H9 (cell line): ENCODE measurements at regions not wholly inside any gene's neighbourhood (a gene's known extent, or its start where the extent isn't known, plus 50 kb on each side); places are given as distances from the start of the nearest gene placed in this dataset.

Experiments
- DNase-seq: peaks from one replicate; pipeline ENCODE4 v3.0.0-alpha.2; 2017
- H2AFZ ChIP-seq: one replicate; pipeline ENCODE4 v1.6.1; 2013; ENCODE audit warnings: mild to moderate bottlenecking, low read length, control low read depth, moderate library complexity
- H2AK5ac ChIP-seq: 2 replicates; pipeline ENCODE4 v1.6.1; 2013; ENCODE audit warnings: low read length, control low read depth, mixed read lengths; ENCODE audit not compliant: insufficient read length
- H2BK120ac ChIP-seq: one replicate; pipeline ENCODE4 v1.6.1; 2013; ENCODE audit warnings: low read depth, mild to moderate bottlenecking, low read length, control low read depth, inconsistent platforms; ENCODE audit not compliant: poor library complexity, severe bottlenecking
- H2BK12ac ChIP-seq: 2 replicates; pipeline ENCODE4 v1.6.1; 2013; ENCODE audit warnings: low read length, control low read depth, mixed read lengths, low read depth; ENCODE audit not compliant: insufficient read length
- H2BK15ac ChIP-seq: 2 replicates; pipeline ENCODE4 v1.6.1; 2013; ENCODE audit warnings: low read depth, low read length, control low read depth
- H2BK20ac ChIP-seq: one replicate; pipeline ENCODE4 v1.6.1; 2013; ENCODE audit warnings: low read depth, mild to moderate bottlenecking, low read length, control low read depth, inconsistent platforms; ENCODE audit not compliant: poor library complexity, severe bottlenecking
- H2BK5ac ChIP-seq: 2 replicates; pipeline ENCODE4 v1.6.1; 2013; ENCODE audit warnings: low read length, control low read depth, mixed read lengths; ENCODE audit not compliant: insufficient read length
- H3K14ac ChIP-seq: 2 replicates; pipeline ENCODE4 v1.6.1; 2013; ENCODE audit warnings: low read length, control low read depth; ENCODE audit not compliant: insufficient read depth
- H3K18ac ChIP-seq: 2 replicates; pipeline ENCODE4 v1.6.1; 2013; ENCODE audit warnings: low read depth, mild to moderate bottlenecking, mixed read lengths, low read length, control low read depth; ENCODE audit not compliant: insufficient read length
- H3K23ac ChIP-seq: 2 replicates; pipeline ENCODE4 v1.6.1; 2013; ENCODE audit warnings: low read length, control low read depth, mixed read lengths, low read depth; ENCODE audit not compliant: insufficient read length
- H3K23me2 ChIP-seq: 2 replicates; pipeline ENCODE4 v1.6.1; 2013; ENCODE audit warnings: low read depth, mild to moderate bottlenecking, mixed read lengths, low read length, control low read depth; ENCODE audit not compliant: insufficient read length, poor library complexity, severe bottlenecking
- H3K27ac ChIP-seq: 2 replicates; pipeline ENCODE4 v1.5.1; 2013; ENCODE audit warnings: low read length, control low read depth, mixed read lengths, low read depth; ENCODE audit not compliant: insufficient read length
- H3K27me3 ChIP-seq: 2 replicates; pipeline ENCODE4 v1.6.1; 2013; ENCODE audit warnings: low read length, control low read depth, inconsistent platforms; ENCODE audit not compliant: insufficient read depth
- H3K4ac ChIP-seq: 2 replicates; pipeline ENCODE4 v1.6.1; 2013; ENCODE audit warnings: low read depth, mild to moderate bottlenecking, control low read depth, inconsistent platforms, low read length, moderate library complexity
- H3K4me1 ChIP-seq: 2 replicates; pipeline ENCODE4 v1.6.1; 2013; ENCODE audit warnings: low read length, control low read depth, inconsistent platforms; ENCODE audit not compliant: insufficient read depth
- H3K4me2 ChIP-seq: 2 replicates; pipeline ENCODE4 v1.6.1; 2013; ENCODE audit warnings: low read length, control low read depth, mixed read lengths; ENCODE audit not compliant: insufficient read length, insufficient read depth
- H3K56ac ChIP-seq: 2 replicates; pipeline ENCODE4 v1.6.1; 2013; ENCODE audit warnings: low read depth, mild to moderate bottlenecking, mixed read lengths, low read length, control low read depth; ENCODE audit not compliant: insufficient read length
- H3K79me1 ChIP-seq: 2 replicates; pipeline ENCODE4 v1.6.1; 2013; ENCODE audit warnings: low read depth, mild to moderate bottlenecking, moderate library complexity, low read length, control low read depth, inconsistent platforms; ENCODE audit not compliant: insufficient read depth, poor library complexity, severe bottlenecking
- H3K79me2 ChIP-seq: 2 replicates; pipeline ENCODE4 v1.6.1; 2013; ENCODE audit warnings: low read length, control low read depth, inconsistent platforms; ENCODE audit not compliant: insufficient read depth
- H3K9ac ChIP-seq: 2 replicates; pipeline ENCODE4 v1.6.1; 2013; ENCODE audit warnings: low read length, control low read depth, mixed read lengths; ENCODE audit not compliant: insufficient read length; ENCODE audit errors: extremely low read depth
- H3K9me3 ChIP-seq: one replicate; pipeline ENCODE4 v1.6.1; 2013; ENCODE audit warnings: low read depth, low read length, inconsistent platforms; ENCODE audit not compliant: control insufficient read depth
- H3T11ph ChIP-seq: one replicate; pipeline ENCODE4 v1.6.1; 2013; ENCODE audit warnings: mild to moderate bottlenecking, low read length, control low read depth, inconsistent platforms
- H4K20me1 ChIP-seq: one replicate; pipeline ENCODE4 v1.6.1; 2013; ENCODE audit not compliant: control insufficient read depth, insufficient read length, insufficient read depth
- H4K5ac ChIP-seq: 2 replicates; pipeline ENCODE4 v1.6.1; 2013; ENCODE audit warnings: low read depth, mild to moderate bottlenecking, mixed read lengths, low read length, control low read depth; ENCODE audit not compliant: insufficient read length
- H4K8ac ChIP-seq: replicated peaks from 2 replicates; pipeline ENCODE4 v1.6.1; 2013; ENCODE audit warnings: low read length, control low read depth, mixed read lengths, low read depth; ENCODE audit not compliant: insufficient read length
- H4K91ac ChIP-seq: 2 replicates; pipeline ENCODE4 v1.6.1; 2013; ENCODE audit warnings: low read depth, mild to moderate bottlenecking, moderate library complexity, mixed read lengths, low read length, control low read depth; ENCODE audit not compliant: insufficient read length
- H3K27ac Mint-ChIP-seq, 3 experiments: 2 replicates in 2 of 3; 3 replicates in 1 of 3; pipeline ENCODE4 v1.8.0; 2020 to 2021; ENCODE audit warnings: mixed read lengths in 3 of 3, mild to moderate bottlenecking in 1 of 3, moderate library complexity in 1 of 3
- H3K27me3 Mint-ChIP-seq: 2 replicates; pipeline ENCODE4 v1.8.0; 2021; ENCODE audit warnings: low read depth, mild to moderate bottlenecking, moderate library complexity, mixed read lengths
- H3K36me3 Mint-ChIP-seq, 3 experiments: 2 replicates in 2 of 3; 3 replicates in 1 of 3; pipeline ENCODE4 v1.8.0; 2020 to 2021; ENCODE audit warnings: low read depth in 3 of 3, mixed read lengths in 3 of 3; ENCODE audit not compliant: insufficient read depth in 1 of 3
- H3K4me1 Mint-ChIP-seq, 2 experiments: 2 replicates each; pipeline ENCODE4 v1.8.0; 2020; ENCODE audit warnings: mixed read lengths in 2 of 2
- H3K4me3 Mint-ChIP-seq, 2 experiments: 2 replicates in 1 of 2; 3 replicates in 1 of 2; pipeline ENCODE4 v1.8.0; 2020 to 2021; ENCODE audit warnings: mild to moderate bottlenecking in 2 of 2, mixed read lengths in 2 of 2, moderate library complexity in 1 of 2
- H3K9me3 Mint-ChIP-seq, 2 experiments: 2 replicates in 1 of 2; 3 replicates in 1 of 2; pipeline ENCODE4 v1.8.0; 2020; ENCODE audit warnings: mild to moderate bottlenecking in 2 of 2, mixed read lengths in 2 of 2, moderate library complexity in 1 of 2
- WGBS: extraction: QIAGEN DNeasy Blood & Tissue Kit; methylation state at CpG from one replicate; pipeline ENCODE4 v1.1.7; 2013; ENCODE audit warnings: missing lambda C conversion rate, low lambda C conversion rate, mixed read lengths; ENCODE audit not compliant: insufficient read length; ENCODE audit errors: extremely low coverage; 5-methylcytosine and 5-hydroxymethylcytosine counted together
- TF ChIP-seq, protein P1 (sequence below): fragments of 200-600 bp; sonication (generic); conservative IDR thresholded peaks from 3 replicates; pipeline ENCODE4 v1.8.0; 2021; ENCODE audit warnings: antibody characterized with exemption, mild to moderate bottlenecking

DNA sequence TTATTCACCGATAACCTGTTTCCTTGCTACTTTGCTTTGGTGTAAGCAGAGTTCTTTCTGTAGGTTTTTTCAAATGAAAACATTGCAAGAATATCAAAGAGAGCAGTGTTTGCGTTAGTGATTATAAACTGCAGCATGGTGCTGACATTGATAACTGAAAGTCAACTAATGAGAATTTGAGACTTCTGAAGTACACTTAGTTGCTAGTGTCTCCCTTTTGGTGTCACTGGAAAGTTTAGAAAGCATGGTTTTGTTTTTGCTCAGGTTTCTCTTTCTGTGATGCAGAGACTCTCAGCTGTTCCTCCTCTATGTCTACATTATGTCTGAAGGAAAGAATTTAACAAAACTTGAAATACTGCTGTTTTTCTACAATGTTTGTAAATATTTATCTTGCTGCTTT is 80.2 kb upstream of the ZNF169 start:
- no peak overlapping the region for H3K4ac ChIP-seq
- no peak overlapping the region for H2BK5ac ChIP-seq
- no peak overlapping the region for H2BK20ac ChIP-seq
- Mint-ChIP-seq H3K27me3 (no peaks in the 10 kb centered on the region), H3K27ac (peak overlapping the region in 1 of 3 experiments; percentile 22; a peak in 1 of 7 replicates), H3K36me3 (peaks cover 16 to 53% (median 46%) of the 10 kb centered on the region in 3 experiments), H3K9me3 (no peaks in the 10 kb centered on the region), H3K4me1 (peaks cover 18 to 21% of the 10 kb centered on the region in 2 experiments), H3K4me3 (no peak overlapping the region)
- no peaks in the 10 kb centered on the region for H3K4me1 ChIP-seq
- H3K79me2 ChIP-seq: peaks cover 16% of the 10 kb centered on the region; the same call in 1 of the 2 replicates
- H2BK120ac ChIP-seq: no peak overlapping the region
- no peak overlapping the region for H4K91ac ChIP-seq
- H3K23ac ChIP-seq: no peak overlapping the region
- H3K56ac ChIP-seq: no peak overlapping the region
- H3K27ac ChIP-seq: no peak overlapping the region
- H2AFZ ChIP-seq: no peak overlapping the region
- H3K79me1 ChIP-seq: no peaks in the 10 kb centered on the region
- no peaks in the 10 kb centered on the region for H4K20me1 ChIP-seq
- no peak overlapping the region for H2BK12ac ChIP-seq
- H2BK15ac ChIP-seq: no peak overlapping the region
- no peak for DNase-seq
- no peaks in the 10 kb centered on the region for H3K9me3 ChIP-seq
- H4K5ac ChIP-seq: no peak overlapping the region
- H3K9ac ChIP-seq: no peak overlapping the region
- no CpG with 5 or more reads among the region's 2 CpGs for WGBS
- H3K27me3 ChIP-seq: no peaks in the 10 kb centered on the region
- TF ChIP-seq, protein P1, sequence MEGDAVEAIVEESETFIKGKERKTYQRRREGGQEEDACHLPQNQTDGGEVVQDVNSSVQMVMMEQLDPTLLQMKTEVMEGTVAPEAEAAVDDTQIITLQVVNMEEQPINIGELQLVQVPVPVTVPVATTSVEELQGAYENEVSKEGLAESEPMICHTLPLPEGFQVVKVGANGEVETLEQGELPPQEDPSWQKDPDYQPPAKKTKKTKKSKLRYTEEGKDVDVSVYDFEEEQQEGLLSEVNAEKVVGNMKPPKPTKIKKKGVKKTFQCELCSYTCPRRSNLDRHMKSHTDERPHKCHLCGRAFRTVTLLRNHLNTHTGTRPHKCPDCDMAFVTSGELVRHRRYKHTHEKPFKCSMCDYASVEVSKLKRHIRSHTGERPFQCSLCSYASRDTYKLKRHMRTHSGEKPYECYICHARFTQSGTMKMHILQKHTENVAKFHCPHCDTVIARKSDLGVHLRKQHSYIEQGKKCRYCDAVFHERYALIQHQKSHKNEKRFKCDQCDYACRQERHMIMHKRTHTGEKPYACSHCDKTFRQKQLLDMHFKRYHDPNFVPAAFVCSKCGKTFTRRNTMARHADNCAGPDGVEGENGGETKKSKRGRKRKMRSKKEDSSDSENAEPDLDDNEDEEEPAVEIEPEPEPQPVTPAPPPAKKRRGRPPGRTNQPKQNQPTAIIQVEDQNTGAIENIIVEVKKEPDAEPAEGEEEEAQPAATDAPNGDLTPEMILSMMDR: no peak
- no peaks in the 10 kb centered on the region for H3K23me2 ChIP-seq
- H3K18ac ChIP-seq: no peak overlapping the region
- no peak overlapping the region for H3T11ph ChIP-seq
- H2AK5ac ChIP-seq: no peak overlapping the region
- no peak overlapping the region for H3K14ac ChIP-seq
- H3K4me2 ChIP-seq: no peak overlapping the region
- no peak overlapping the region for H4K8ac ChIP-seq
